ENCODE measurements at regions not wholly inside any gene's neighbourhood (a gene's known extent, or its start where the extent isn't known, plus 50 kb on each side); places are given as distances from the start of the nearest gene placed in this dataset.

DNA sequence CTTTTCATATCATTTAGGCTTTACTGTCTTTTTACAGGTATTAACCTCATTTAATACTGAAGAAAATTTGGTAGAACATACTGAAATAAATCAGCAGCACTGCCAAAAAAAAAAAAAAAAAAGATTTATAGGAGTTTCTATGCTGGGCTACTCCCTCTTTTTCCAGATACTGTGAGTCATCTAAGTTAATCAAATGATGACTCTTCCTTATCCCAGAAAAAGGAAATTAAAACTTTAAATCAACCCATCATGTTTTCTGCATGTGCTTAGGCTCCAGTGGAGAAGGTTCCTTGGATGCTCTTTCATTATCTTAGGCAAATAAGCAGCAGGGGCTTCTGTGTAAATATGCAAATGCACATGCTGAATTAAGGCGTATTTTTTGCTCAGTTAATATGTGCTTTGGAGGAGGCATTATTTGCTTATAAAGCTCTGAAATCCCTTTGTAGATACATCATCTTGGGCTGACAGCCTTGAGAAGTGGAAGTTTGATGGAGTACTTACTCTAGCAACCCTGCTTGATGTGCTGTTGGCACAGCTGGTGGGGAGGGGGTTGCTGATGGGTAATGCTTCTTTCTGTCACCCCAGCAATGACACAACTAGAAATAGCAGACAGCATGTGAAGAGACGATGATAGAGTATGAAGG, 136.1 kb downstream of the C4orf33 start:
- no peaks in the 10 kb centered on the region for H3K4me1 Mint-ChIP-seq
- no peaks in the 10 kb centered on the region for H3K9me3 Mint-ChIP-seq
- no peak overlapping the region for H3K27ac Mint-ChIP-seq (ENCODE audit: low read depth)
- no peaks in the 10 kb centered on the region for H3K36me3 Mint-ChIP-seq (ENCODE audit: insufficient read depth)
- no peak overlapping the region for H3K4me3 Mint-ChIP-seq
- ATAC-seq (replicated peaks; ENCODE audit: extremely low read depth, poor library complexity, severe bottlenecking) (no peak), DNase-seq (ENCODE audit: low spot score in 2 of 2) (no peak)
- H3K27me3 Mint-ChIP-seq: peaks cover 40% of the 10 kb centered on the region

- ATAC-seq (replicated peaks; ENCODE audit: extremely low read depth, poor library complexity, severe bottlenecking): no peak
- Mint-ChIP-seq H3K36me3 (ENCODE audit: insufficient read depth) (no peaks in the 10 kb centered on the region), H3K4me1 (no peaks in the 10 kb centered on the region), H3K27me3 (peaks cover 40% of the 10 kb centered on the region), H3K4me3 (no peak overlapping the region), H3K9me3 (no peaks in the 10 kb centered on the region), H3K27ac (ENCODE audit: low read depth) (no peak overlapping the region)
- no peak for DNase-seq (ENCODE audit: low spot score in 2 of 2)
These were observed 136.8 kb downstream of the C4orf33 start for GRCh38 chr4:129232589-129233337.

GRCh38 chr4:129233691-129234090, 137.7 kb downstream of the C4orf33 start:
- no peaks in the 10 kb centered on the region for H3K9me3 Mint-ChIP-seq
- no peak overlapping the region for H3K4me3 Mint-ChIP-seq
- ATAC-seq (replicated peaks; ENCODE audit: extremely low read depth, poor library complexity, severe bottlenecking) (no peak), DNase-seq (ENCODE audit: low spot score in 2 of 2) (no peak)
- no peaks in the 10 kb centered on the region for H3K4me1 Mint-ChIP-seq
- H3K36me3 Mint-ChIP-seq (ENCODE audit: insufficient read depth): no peaks in the 10 kb centered on the region
- no peak overlapping the region for H3K27ac Mint-ChIP-seq (ENCODE audit: low read depth)
- H3K27me3 Mint-ChIP-seq: peaks cover 37% of the 10 kb centered on the region

GRCh38 chr4:129236351-129236750, 140.4 kb downstream of the C4orf33 start:
- ATAC-seq (replicated peaks; ENCODE audit: extremely low read depth, poor library complexity, severe bottlenecking): no peak
- Mint-ChIP-seq H3K27ac (ENCODE audit: low read depth) (no peak overlapping the region), H3K36me3 (ENCODE audit: insufficient read depth) (no peaks in the 10 kb centered on the region), H3K4me3 (no peak overlapping the region), H3K9me3 (no peaks in the 10 kb centered on the region), H3K4me1 (no peaks in the 10 kb centered on the region), H3K27me3 (peaks cover 26% of the 10 kb centered on the region)
- no peak for DNase-seq (ENCODE audit: low spot score in 2 of 2)

DNA sequence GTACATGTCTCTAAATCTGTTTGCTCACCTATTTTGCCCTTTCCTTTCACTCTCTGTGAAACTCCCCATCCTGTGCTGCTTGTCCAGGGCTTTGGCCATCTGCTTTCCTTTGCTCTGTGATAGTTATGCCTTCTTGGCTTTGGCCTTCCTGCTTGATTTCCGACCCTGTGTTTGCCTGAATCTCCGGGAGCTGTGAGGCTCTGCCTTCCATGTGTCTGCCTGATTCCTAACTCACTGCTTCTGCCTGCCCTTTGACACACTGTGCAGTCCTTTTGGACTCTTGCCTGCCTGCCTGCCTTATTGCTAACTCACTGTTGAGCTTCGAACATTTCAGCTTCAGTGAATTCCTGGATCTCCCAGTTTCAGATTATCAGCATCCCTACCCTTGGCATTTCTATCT, 143.1 kb downstream of the C4orf33 start:
- no peaks in the 10 kb centered on the region for H3K9me3 Mint-ChIP-seq
- H3K27ac Mint-ChIP-seq (ENCODE audit: low read depth): no peak overlapping the region
- H3K27me3 Mint-ChIP-seq: peaks cover 32% of the 10 kb centered on the region
- DNase-seq (ENCODE audit: low spot score in 2 of 2) (no peak), ATAC-seq (replicated peaks; ENCODE audit: extremely low read depth, poor library complexity, severe bottlenecking) (no peak)
- no peaks in the 10 kb centered on the region for H3K36me3 Mint-ChIP-seq (ENCODE audit: insufficient read depth)
- no peak overlapping the region for H3K4me3 Mint-ChIP-seq
- no peaks in the 10 kb centered on the region for H3K4me1 Mint-ChIP-seq

GRCh38 chr4:129240816-129241215, 144.9 kb downstream of the C4orf33 start:
- peaks cover 36% of the 10 kb centered on the region for H3K27me3 Mint-ChIP-seq

DNA sequence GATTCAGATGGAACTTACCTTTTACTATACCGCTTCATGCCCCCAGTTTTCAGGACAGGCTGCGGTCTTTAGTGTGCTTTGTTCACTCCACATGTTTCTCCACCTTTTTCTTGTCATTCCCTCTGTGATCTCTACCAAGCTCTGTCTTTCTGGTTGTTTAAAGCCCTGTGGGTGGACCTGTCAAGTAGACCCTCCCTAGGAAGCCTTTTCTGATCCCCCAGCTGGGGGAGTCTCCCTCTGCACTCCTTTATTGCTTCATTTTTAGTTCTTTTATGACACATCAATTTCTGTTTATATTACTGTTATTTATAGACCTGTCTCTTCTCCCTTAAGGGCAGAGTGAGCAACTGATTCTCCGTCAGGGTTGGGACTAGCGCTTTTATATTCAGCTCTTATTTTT, 150.2 kb downstream of the C4orf33 start:
- H3K27ac Mint-ChIP-seq (ENCODE audit: low read depth): no peak overlapping the region
- no peaks in the 10 kb centered on the region for H3K36me3 Mint-ChIP-seq (ENCODE audit: insufficient read depth)
- ATAC-seq (replicated peaks; ENCODE audit: extremely low read depth, poor library complexity, severe bottlenecking) (no peak), DNase-seq (ENCODE audit: low spot score in 2 of 2) (no peak)
- no peaks in the 10 kb centered on the region for H3K4me1 Mint-ChIP-seq
- H3K27me3 Mint-ChIP-seq: peaks cover 31% of the 10 kb centered on the region
- no peaks in the 10 kb centered on the region for H3K9me3 Mint-ChIP-seq
- H3K4me3 Mint-ChIP-seq: no peak overlapping the region

More at GRCh38 chr4:129240816-129241215, 144.9 kb downstream of the C4orf33 start:
- no peaks in the 10 kb centered on the region for H3K9me3 Mint-ChIP-seq
- ATAC-seq (replicated peaks; ENCODE audit: extremely low read depth, poor library complexity, severe bottlenecking) (no peak), DNase-seq (ENCODE audit: low spot score in 2 of 2) (no peak)
- no peaks in the 10 kb centered on the region for H3K4me1 Mint-ChIP-seq
- no peaks in the 10 kb centered on the region for H3K36me3 Mint-ChIP-seq (ENCODE audit: insufficient read depth)
- no peak overlapping the region for H3K27ac Mint-ChIP-seq (ENCODE audit: low read depth)
- H3K4me3 Mint-ChIP-seq: no peak overlapping the region

GRCh38 chr4:129246910-129247461, 151.0 kb downstream of the C4orf33 start:
- H3K4me1 Mint-ChIP-seq: no peaks in the 10 kb centered on the region
- DNase-seq (ENCODE audit: low spot score in 2 of 2) (no peak), ATAC-seq (replicated peaks; ENCODE audit: extremely low read depth, poor library complexity, severe bottlenecking) (no peak)
- peaks cover 30% of the 10 kb centered on the region for H3K27me3 Mint-ChIP-seq
- no peaks in the 10 kb centered on the region for H3K9me3 Mint-ChIP-seq
- H3K27ac Mint-ChIP-seq (ENCODE audit: low read depth): no peak overlapping the region
- H3K36me3 Mint-ChIP-seq (ENCODE audit: insufficient read depth): no peaks in the 10 kb centered on the region
- no peak overlapping the region for H3K4me3 Mint-ChIP-seq

DNA sequence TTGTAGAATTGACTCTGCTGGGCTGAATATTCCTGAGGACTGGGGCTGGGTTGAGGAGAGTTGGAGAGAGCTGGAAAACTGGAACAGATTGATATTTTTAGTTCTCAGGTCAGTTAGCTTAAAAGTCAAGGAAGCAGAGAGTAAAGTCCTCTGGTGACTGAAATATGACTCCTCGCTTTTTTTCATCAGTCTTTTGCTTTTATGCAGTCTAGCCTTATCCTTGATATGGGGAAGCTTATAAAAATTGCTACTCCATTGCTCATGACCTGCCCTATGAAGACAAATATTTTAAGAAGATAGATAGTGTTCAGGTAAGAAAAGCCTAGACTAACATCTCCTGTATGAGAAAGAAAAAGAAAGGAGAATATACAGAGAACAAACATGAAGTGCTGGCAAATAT, 152.7 kb downstream of the C4orf33 start:
- H3K9me3 Mint-ChIP-seq: no peaks in the 10 kb centered on the region
- no peak overlapping the region for H3K4me3 Mint-ChIP-seq
- DNase-seq (ENCODE audit: low spot score in 2 of 2) (no peak), ATAC-seq (replicated peaks; ENCODE audit: extremely low read depth, poor library complexity, severe bottlenecking) (no peak)
- H3K27me3 Mint-ChIP-seq: peaks cover 15% of the 10 kb centered on the region
- H3K4me1 Mint-ChIP-seq: no peaks in the 10 kb centered on the region
- no peaks in the 10 kb centered on the region for H3K36me3 Mint-ChIP-seq (ENCODE audit: insufficient read depth)
- no peak overlapping the region for H3K27ac Mint-ChIP-seq (ENCODE audit: low read depth)

DNA sequence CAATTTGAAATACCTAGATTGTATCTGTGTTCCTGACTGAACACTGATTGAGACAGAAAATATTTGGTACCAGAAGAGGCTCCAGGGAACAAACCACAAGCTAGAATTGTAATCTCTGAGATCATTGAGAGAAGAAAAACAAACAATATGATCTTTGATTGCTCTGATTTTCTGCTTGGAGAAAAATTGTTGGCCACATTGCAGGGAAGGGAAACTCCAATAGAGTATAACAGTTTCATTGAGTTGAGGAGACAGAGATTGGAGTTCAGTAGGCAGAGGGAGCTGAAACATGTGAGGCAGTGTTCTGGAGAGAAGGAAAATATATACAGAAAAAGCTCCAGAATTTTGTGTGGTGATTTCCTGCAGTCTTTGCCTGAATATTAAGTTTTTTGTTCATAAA, 158.2 kb downstream of the C4orf33 start:
- ATAC-seq (replicated peaks; ENCODE audit: extremely low read depth, poor library complexity, severe bottlenecking) (no peak), DNase-seq (ENCODE audit: low spot score in 2 of 2) (no peak)
- H3K36me3 Mint-ChIP-seq (ENCODE audit: insufficient read depth): no peaks in the 10 kb centered on the region
- no peaks in the 10 kb centered on the region for H3K4me1 Mint-ChIP-seq
- H3K27ac Mint-ChIP-seq (ENCODE audit: low read depth): no peak overlapping the region
- no peak overlapping the region for H3K4me3 Mint-ChIP-seq
- H3K27me3 Mint-ChIP-seq: peaks cover 9% of the 10 kb centered on the region
- no peaks in the 10 kb centered on the region for H3K9me3 Mint-ChIP-seq

- no peak overlapping the region for H3K27ac Mint-ChIP-seq (ENCODE audit: low read depth)
- no peaks in the 10 kb centered on the region for H3K36me3 Mint-ChIP-seq (ENCODE audit: insufficient read depth)
- no peak overlapping the region for H3K4me3 Mint-ChIP-seq
- DNase-seq (ENCODE audit: low spot score in 2 of 2) (no peak), ATAC-seq (replicated peaks; ENCODE audit: extremely low read depth, poor library complexity, severe bottlenecking) (no peak)
- H3K27me3 Mint-ChIP-seq: peaks cover 9% of the 10 kb centered on the region
- H3K4me1 Mint-ChIP-seq: no peaks in the 10 kb centered on the region
- no peaks in the 10 kb centered on the region for H3K9me3 Mint-ChIP-seq
These were observed 158.6 kb downstream of the C4orf33 start for GRCh38 chr4:129254526-129254925.

- H3K4me3 Mint-ChIP-seq: no peak overlapping the region
- H3K9me3 Mint-ChIP-seq: no peaks in the 10 kb centered on the region
- no peaks in the 10 kb centered on the region for H3K36me3 Mint-ChIP-seq (ENCODE audit: insufficient read depth)
- no peak for ATAC-seq (replicated peaks; ENCODE audit: extremely low read depth, poor library complexity, severe bottlenecking)
- no peaks in the 10 kb centered on the region for H3K27me3 Mint-ChIP-seq
- DNase-seq (ENCODE audit: low spot score in 2 of 2): no peak
- H3K4me1 Mint-ChIP-seq: peaks cover 6% of the 10 kb centered on the region
- H3K27ac Mint-ChIP-seq (ENCODE audit: low read depth): no peak overlapping the region
These were observed 165.6 kb downstream of the C4orf33 start for GRCh38 chr4:129261584-129261983.

DNA sequence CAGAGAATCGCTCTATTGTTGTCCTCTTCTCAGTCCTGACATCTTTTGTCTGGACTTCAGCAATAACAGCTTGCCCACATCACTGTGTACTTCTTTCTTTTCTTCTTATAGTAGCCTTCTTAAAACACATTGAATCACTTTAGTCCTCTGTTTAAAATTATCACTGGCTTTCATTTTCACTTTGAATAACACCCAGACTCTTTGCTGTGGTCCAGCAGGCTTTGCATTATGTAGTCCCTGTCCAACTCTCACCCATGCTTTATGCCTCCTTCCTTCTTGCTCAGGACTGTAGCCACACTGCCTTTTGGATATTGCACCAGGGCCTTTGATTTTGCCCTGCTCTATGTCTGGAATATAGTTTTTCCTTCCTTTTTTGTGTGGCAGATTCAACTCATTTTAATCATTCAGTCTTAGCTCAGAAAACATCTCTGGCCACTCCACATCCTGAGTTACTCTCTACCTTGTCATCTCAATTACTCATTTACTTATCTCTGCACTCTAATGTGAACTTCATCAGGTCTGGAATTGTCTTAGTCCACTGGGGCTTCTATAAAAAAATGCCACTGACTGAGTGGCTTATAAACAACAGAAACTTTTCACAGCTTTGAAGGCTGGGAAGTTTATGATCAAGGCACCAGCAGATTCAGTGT, 168.2 kb downstream of the C4orf33 start:
- Mint-ChIP-seq H3K4me3 (peak overlapping the region; percentile 12), H3K27ac (ENCODE audit: low read depth) (peak overlapping the region; percentile 20), H3K4me1 (peaks cover 6% of the 10 kb centered on the region), H3K36me3 (ENCODE audit: insufficient read depth) (no peaks in the 10 kb centered on the region), H3K27me3 (no peaks in the 10 kb centered on the region), H3K9me3 (no peaks in the 10 kb centered on the region)
- ATAC-seq (replicated peaks; ENCODE audit: extremely low read depth, poor library complexity, severe bottlenecking): no peak
- DNase-seq (ENCODE audit: low spot score in 2 of 2): no peak
